ELF-1 (cell line): ENCODE measurements at regions not wholly inside any gene's neighbourhood (a gene's known extent, or its start where the extent isn't known, plus 50 kb on each side); places are given as distances from the start of the nearest gene placed in this dataset.
"Not testable (repeated sequence)": the region's sequence is repeated elsewhere in the genome, so short reads cannot be mapped to it uniquely, and the experiment has no call there.

ENCODE experiments used
- DNase-seq: peaks from one replicate; pipeline ENCODE4 v3.0.0-alpha.2; 2016; ENCODE audit warnings: low read depth, low spot score

DNA sequence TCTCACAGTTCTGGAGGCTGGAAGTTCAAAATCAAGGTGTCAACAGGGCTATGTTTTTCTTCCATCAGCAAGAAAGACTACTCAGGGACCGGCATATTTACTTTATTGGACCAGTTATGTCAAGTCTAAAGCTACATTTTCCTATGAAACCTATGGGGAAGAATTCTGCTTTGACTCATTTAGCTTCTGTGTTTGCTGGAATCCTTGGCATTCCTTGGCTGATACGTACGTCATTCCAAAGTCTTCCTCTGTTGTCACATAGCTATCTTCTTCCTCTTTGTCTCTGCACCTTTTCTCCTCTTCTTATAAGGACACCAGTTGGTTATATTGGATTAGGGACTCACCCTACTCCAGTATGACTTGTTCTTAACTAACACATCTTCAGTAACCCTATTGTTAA is 137.4 kb upstream of the FBXO11 start:
- no peak for DNase-seq

DNA sequence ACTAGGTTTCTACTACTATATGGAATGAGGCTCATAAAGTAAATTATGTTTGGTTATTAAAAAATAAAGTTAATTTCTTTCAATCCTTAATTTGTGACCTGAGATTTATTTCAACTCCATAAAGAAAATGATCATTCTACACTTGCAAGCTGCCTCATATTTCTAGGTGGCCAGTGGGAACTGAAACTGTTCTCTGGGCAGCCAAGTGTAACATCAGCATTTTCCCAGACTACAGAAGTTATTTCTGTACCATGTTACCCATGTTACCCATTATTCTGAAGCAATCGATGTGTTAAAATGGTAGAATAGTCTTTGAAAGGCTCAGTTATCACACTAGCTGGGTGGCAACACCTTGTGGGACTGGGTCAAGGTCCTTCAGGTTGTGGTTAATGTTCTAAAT is 139.3 kb upstream of the FBXO11 start:
- no peak for DNase-seq

DNA sequence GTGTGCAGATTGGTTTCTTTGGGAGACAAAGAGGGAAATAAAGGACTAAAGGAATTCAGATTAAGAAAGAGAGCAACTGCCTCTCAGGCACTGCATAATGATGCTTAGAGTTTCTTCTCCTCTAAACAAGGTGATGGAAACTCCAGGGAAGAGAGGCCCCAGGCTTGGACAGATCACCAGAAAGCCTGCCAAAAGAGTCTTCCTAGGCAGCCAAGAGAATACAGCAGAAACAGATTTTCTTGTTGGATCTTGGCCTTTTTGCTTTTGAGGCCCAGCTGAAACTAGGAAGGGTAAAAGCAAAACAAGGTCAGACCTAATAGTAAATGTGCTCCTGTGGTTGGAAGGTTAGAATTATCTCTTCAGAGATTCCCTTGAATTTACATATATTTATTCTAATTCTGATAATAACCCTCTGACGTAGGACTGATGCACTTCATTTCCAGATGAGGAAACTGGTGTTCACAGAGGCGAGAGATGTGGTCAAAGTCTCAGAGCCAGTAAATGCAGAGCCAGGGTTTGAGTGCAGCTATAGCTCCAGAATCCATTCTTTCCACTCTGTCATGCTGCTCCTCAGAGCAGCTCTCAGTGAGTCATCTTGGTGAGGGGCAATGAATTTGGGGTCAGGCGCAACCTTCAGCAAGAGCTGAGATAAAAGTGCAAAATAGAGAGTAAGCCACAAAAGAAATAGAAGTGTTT is 142.3 kb upstream of the FBXO11 start:
- DNase-seq: no peak

DNA sequence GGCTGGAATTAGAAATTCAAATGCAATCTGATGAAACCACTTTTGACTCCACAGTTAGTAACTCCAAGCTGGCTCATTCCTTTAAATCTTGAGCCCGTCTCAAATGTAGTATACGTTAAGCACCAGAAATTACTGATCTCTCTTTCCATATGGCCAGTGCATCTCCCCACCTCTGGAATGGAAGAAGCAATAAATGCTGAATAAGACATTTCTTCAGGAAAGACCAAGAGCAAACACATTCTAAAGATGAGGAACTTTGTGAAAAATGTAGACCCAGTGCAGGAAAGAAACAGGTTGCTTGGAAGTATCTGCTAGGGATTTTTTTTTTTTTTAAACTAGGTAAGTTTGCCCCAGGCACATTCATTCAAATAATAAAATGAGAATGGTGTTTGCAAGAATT is 143.1 kb upstream of the FBXO11 start:
- no peak for DNase-seq

DNA sequence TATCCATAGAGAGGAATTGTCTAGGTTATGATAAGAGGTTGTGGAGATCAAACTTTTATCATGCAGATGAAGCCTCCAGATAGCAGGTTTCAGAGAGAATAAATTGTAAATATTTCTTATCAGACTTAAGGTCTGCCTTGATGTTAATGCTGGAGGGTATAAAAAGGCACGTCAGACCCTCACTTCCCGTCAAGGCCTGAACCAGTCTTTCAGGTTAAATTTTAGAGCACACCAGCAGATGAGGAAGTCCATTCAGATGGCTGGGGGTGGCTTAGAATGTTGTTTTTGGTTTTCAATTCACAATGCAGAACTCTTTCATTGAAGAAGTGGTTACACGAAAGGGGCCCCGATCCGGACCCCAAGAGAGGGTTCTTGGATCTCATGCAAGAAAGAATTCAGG is 144.4 kb upstream of the FBXO11 start:
- peak; percentile 53 for DNase-seq

DNA sequence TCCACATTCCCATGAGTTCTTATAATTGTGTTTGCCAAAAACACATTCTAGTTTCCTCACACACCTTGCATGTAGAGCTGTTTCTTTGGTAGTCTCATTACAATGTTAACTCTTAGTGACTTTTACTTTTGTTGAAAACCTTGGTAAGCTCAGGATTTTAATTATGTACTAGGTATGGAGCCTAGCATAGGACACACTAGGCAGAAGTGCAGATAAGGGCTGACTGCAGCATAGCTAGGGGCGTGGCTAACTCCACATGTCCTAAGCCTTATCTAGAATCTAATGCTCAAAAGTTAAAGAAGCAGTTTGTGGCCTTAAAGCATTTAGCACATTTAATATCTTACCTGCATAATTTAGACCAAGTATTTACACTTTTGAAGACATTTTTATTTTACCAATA is 153.7 kb upstream of the FBXO11 start:
- no peak for DNase-seq

DNA sequence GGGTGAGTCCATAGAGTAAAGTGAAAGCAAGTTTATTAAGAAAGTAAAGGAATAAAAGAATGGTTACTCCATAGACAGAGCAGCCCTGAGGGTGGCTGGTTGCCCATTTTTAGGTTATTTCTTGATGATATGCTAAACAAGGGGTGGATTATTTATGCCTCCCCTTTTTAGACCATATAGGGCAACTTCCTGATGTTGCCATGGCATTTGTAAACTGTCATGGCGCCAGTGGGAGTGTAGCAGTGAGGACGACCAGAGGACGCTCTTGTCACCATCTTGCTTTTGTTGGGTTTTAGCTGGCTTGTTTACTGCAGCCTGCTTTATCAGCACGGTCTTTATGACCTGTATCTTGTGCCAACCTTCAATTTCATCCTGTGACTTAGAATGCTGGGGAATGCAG is 155.4 kb upstream of the FBXO11 start:
- DNase-seq: not testable (repeated sequence)

DNA sequence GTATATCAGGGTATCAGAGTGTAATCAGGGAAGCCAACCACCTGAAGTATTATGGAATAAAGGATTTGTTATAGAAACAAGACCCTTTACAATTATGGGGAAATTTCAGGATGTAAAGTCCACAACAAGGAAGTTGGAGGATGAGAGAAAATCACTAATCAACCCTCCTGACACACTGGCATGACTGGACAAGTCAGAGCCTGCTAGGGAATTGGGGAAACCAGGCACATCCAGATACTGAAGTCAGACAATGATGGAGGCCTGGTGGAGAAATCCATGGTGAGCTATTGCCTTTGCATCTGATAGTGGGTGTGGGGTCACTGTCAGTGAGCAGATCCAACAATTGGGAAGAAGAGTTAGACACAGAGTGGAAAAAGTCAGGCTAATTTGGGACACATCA is 158.8 kb upstream of the FBXO11 start:
- no peak for DNase-seq

DNA sequence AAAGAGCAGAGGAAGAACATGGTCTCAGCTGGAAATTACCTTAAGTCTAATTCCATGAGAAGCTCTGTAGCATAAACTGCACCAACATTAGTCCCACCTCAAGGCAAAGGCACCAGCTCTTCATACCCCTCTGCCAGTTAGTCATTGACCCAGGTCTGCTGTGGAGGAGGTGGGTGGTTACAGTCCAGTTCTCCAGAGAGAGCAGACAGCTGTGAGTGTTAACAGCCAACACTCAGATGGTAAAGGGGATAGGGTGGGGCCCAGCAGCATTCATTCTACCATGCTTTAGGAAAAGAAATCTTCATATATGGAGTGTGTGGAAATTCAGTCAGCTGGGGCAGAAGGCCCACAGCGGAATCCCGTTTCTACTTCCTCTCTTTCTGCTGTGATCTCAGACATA is 159.7 kb upstream of the FBXO11 start:
- no peak for DNase-seq

DNA sequence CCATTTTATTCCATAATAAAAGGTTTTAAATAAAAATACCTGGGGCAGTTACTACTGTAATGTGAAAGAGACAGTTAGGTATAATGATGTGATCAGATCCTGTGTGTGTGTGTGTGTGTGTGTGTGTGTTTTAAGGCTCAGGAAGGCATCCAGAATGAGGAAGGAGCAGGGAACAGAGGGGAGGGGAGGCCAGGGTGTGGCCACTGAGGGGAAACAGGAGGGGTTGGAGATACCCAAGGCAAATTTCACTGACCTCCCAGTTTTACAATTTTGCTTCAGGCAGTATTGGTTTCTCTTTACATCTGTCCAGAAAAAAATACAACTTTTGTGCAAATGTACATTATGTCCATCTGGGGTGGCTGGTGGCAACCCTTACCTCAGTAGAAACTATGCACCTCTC is 163.5 kb upstream of the FBXO11 start:
- no peak for DNase-seq

DNA sequence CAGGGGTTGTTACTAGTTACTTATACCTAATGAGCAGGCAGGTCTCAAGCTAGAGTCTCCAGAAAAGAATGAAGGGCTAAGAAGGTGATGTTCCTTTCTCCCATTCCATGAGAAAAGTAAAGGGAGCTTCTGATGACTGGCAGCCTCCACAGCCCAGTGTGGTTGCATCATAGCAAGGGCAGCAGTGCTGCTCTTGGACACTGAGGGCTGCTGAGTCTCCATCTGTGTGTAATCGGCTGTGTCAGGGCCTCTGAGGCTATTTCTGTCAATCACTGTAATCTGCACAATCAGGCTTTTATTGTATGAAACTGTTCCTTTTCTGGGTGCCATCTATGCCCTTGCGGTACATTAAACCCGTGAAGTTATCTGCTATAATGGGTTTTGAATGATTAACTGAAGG is 164.1 kb upstream of the FBXO11 start:
- DNase-seq: no peak

DNA sequence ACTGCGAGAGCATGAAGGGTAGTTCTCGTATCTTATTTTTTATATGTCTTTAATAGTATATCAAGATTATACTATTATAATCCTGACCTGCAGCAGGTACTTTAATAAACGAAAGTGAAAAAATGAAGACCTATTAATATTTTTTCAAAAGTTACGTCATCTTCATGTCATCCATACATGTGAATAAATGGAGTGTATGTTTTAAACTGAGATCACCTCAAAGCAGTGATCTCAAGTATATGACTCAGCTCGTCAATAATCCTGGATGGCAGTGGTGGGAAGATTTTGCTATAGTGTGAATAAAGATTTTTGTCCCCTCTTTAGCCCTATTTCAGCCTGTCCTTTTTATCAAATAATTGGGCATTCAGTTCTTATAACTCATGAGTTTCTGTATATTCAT is 166.3 kb upstream of the FBXO11 start:
- DNase-seq: no peak

DNA sequence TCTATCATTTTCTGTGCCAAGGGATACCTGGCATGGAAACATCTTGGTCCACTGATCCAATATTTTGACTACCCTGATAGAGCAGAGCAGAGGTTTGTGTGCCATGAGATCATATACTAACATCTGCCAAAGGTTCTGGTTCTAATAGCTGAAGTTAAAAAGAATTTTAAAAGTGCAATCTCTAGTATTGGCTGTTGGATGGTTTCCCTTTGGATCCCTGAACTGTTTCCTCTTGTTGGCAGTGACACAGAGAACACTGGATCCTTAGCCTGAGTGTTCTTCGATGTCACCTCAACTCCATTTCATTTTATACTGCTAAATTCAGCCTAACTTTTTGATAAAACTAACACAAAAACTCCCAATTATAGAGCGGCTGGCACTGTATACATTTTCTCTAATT is 169.3 kb upstream of the FBXO11 start:
- DNase-seq: no peak

DNA sequence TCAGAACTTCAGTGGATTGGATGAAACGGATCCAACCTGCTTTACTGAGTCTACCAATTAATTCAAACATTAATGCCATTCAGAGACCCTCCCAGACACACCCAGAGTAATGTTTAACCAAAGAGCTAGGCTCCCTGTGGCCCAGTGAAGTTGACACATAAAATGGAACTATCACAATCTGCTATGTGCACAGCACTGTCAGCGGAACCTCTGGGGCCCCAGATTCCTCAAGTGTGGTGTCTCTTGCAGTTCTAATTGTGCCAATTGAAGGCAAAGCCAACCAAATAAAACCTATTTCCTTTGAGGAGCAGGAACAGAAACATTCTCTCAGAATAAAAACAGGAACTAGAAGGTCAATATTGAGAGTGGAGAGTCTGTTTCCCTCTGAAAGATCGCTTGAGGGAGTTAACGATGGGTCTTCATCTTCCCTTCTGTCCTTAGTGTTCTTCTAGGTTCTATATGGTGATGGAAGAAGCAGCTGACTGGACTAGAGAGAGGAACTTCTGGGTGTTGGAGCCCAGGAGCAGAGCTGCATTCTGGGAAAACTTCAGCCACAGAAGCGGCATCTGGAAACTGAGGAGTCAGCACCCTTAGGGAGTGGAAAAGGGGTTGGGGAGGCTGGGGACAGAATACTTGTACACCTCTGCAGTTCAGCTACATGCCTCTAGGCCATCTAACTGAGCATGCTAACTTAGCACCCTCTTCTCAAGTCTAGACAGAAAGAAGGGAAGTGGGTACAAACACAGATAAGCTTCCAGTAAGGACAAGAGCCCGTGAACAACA is 174.4 kb upstream of the FBXO11 start:
- DNase-seq: no peak

DNA sequence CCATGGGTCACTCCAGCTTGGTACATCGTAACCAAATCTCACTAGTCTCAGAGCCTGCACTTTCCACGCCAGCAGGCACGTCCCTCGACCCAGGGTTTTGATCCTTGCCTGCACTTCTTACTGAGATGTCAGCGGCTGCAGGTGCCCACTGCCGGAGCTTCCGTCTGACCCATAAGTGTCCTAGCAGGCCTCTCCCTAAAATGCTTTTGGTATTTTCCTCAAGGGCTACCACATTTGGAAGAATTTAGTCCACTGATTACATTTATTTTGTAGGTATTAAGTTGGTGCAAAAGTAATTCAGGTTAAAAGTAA is 175.0 kb upstream of the FBXO11 start:
- DNase-seq: no peak

DNA sequence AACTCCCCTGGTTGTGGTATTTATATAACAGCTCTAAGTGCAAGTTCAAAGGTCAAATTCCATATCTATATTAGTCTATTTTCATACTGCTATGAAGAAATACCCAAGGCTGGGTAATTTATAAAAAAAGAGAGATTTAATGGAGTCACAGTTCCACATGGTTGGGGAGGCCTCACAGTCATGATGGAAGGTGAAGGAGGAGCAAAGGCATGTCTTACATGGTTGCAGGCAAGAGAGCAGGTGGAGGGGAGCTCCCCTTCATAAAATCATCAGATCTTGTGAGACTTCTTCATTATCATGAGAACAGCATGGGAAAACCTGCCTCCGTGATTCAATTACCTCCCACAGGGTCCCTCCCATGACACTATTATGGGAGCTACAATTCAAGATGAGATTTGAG is 179.6 kb upstream of the FBXO11 start:
- no peak for DNase-seq

DNA sequence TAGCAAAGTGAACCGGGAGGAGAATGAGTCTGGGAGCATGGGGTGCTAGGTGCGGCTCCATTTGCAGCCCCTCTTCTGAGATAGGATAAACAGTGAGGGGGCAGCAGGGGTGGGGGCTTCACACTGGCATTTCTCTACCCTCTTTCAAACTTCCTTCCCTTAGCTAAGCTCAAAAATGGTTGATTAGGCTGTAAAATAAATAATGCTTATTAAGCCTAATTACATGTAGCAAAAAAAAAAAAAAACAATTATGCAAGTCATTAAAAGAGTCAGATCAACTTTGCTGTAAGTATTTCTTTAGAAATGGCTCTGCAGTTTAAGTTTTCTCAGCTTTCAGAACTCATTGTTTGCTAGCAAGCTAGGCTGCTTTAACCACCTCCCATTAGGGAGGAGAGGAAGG is 182.7 kb upstream of the FBXO11 start:
- no peak for DNase-seq

DNA sequence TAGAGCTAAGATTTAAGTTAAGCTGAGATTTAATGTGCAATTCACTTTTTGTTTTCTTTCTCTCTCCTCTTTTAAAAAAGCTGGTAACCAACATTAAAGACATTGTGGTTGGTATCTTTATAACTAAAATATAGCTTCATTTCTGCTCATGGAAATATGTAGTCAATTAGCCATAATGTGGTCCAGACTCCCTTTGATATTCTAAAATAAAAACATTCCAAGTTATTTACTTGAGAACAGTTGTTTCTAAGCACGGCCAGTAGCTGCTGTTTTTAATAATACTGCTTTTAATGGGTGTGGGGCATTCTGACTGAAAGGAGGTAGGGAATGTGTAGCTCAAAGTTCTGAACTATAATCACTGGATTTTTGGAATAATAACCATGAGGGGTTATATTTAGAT is 183.3 kb upstream of the FBXO11 start:
- DNase-seq: no peak

DNA sequence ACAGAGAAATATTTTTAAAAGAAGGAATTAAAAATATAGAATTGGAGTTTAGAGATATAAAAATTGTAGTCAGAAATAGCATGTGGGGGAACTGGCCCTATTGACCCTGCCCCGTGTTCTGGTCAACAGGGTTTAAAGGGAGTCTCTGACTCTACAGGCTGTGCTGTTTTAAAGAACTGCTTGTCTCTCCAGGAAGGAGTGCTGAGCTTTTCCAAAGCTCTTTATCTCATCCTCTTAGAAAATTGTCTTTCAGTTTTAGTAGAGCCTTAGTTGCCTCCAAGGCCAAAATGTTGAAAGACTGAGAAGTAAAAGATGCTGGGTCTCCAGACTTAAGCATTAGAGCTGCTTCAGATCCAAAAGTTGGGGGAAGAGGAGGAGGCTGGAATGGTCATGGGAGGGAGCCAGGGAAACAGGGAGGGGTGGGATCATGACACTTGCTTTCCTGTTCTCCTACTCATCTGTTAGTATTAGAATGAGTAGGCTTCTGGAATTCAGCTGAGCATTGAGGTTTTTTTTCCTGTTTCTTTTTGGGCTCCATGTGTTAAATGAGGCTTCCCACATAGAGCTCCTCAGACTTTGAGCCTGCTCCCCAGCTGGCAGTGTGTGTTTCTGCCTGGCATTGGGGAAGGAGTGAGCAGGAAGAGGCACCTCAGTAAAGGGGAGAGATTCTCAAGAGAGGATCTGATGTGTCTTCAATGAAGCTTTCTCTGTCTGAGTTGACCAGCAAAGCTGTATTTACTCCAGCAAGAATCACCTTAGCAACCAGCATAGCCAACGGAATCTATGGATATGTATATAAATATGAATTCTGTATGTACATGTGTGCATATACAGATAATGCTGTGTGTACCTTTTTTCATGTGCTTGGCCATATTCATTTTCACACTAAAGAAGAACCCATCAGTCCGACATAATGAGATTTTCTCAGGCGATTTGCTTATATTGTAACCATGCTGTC is 186.8 kb upstream of the FBXO11 start:
- DNase-seq: no peak

DNA sequence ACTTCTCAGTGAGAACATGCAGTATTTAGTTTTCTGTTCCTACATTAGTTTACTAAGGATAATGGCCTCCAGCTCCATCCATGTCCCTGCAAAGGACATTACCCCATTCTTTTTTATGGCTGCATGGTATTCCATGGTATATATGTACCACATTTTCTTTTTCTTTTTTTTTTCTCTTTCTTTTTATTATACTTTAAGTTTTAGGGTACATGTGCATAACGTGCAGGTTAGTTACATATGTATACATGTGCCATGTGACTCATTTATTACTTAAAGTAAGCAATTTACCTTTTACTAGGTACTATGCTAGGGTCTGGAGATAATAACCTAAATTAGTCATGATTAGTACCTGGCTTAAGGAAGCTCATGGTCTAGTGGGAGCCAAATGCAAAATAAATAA is 190.5 kb upstream of the FBXO11 start:
- not testable (repeated sequence) for DNase-seq

DNA sequence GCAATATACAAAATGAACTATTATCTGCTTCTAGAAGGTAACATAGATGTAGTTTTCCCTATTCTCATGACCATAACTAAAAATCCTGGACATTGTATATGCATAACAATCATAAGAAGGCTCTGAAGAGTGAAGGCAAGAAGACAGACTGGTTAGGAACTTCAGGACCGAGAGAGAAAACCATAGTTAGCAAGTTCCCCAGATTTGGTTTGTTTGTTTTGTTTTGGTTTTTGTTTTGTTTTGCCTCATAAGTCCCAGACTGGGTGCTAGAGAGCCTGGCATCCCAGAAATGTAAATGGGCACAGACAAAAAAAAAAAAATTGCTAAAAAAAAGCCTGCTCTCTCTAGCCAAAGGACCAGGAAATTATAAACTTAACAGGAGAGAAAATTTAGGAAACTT is 192.2 kb upstream of the FBXO11 start:
- no peak for DNase-seq

DNA sequence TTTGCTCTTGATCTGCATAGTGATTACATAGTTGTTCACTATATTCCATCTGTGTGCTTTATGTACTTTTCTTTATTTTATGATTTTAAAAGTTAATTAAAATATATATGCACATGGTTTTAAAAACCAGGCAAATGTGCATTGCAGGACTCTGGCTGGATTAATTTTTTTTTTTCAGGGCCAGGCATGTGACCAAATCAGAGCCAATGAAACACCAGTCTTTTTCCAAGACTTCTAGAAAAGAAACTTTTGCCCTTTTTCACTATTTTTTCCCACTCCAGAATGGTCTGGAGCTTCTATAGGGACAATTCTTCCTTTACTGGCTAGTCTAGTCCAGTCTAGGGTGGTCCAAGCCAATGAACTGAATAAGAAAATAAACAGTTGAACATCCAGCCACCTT is 198.1 kb upstream of the FBXO11 start:
- DNase-seq: no peak

DNA sequence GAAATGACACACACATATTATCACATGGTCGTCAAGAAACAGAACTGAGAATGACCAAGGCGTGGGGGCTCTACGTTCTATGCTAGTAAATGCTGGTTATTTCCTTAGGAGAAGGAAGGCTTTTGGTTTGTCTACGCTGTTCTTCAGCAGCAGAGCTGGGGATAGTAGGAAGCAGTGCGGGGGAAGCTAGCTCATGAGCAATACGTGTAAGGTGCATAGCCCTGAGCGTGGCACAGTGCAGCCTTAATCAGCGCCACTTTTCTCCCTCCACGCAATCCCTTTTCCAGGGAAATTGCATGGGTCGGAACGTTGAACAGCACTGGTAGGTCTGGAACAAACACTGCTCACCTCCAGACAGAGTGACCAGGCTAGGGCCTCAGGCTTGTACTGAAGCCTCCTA is 199.6 kb upstream of the FBXO11 start:
- no peak for DNase-seq
